ENCODE measurements at regions not wholly inside any gene's neighbourhood (a gene's known extent, or its start where the extent isn't known, plus 50 kb on each side); places are given as distances from the start of the nearest gene placed in this dataset.

DNA sequence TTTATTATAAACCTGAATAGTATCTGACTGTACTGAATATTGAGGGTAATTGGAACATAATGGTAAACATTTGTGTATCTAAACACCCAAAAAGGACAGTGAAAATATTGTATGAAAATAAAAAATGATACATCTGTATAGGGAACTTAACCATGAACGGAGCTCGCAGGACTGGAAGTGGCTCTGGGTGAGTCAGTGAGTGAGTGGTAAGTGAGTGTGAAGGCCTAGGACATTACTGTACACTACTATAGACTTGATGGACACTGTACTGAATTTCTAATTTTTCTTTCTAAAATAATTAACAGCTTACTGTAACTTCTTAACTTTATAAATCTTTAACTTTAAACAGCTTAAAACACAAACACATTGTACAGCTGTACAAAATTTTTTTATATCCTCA is 454.5 kb upstream of the FZD8 start:
- H3K79me1 ChIP-seq (ENCODE audit: low read depth in 1 of 2, low read length in 2 of 2), result no peaks in the 10 kb centered on the region
- H2BK5ac ChIP-seq (ENCODE audit: low read depth, low read length, poor library complexity, severe bottlenecking), result no peak overlapping the region
- no peak overlapping the region for H2AK5ac ChIP-seq (ENCODE audit: low read depth, low read length)
- no peaks in the 10 kb centered on the region for H3K9me3 ChIP-seq (ENCODE audit: control insufficient read depth, insufficient read depth, low read length)
- no peaks in the 10 kb centered on the region for H3K36me3 ChIP-seq (ENCODE audit: control insufficient read depth, insufficient read depth, low read length)
- no peak overlapping the region for H2BK120ac ChIP-seq (ENCODE audit: low read depth, low read length)
- H4K5ac ChIP-seq (ENCODE audit: low read depth, low read length), result no peak overlapping the region
- H3K27ac ChIP-seq (ENCODE audit: insufficient read depth, low read length), result no peak overlapping the region
- H3K56ac ChIP-seq (ENCODE audit: extremely low read depth, insufficient read depth, low read length), result no peak overlapping the region
- dilution Hi-C loops (cut with HindIII; ENCODE audit: low sequenced_read_pairs, unreplicated experiment) (no loop called here), in situ Hi-C loops (cut with MboI; ENCODE audit: low sequenced_read_pairs) (no loop called here), intact Hi-C loops (cut with micrococcal nuclease) (no loop called here)
- peak; percentile 37; the same call in 1 of the 2 replicates for ATAC-seq (ENCODE audit: low read depth)
- TF ChIP-seq FOS (IDR thresholded peaks at IDR 0.05; ENCODE audit: low read depth, low read length) (no peak), MXI1 (IDR thresholded peaks at IDR 0.05; ENCODE audit: borderline replicate concordance, low read depth, low read length) (no peak), RFX5 (IDR thresholded peaks at IDR 0.05; ENCODE audit: low read depth, low read length) (no peak), CHD1 (IDR thresholded peaks at IDR 0.05; ENCODE audit: low read depth, low read length) (no peak)
- TF ChIP-seq, protein P1, sequence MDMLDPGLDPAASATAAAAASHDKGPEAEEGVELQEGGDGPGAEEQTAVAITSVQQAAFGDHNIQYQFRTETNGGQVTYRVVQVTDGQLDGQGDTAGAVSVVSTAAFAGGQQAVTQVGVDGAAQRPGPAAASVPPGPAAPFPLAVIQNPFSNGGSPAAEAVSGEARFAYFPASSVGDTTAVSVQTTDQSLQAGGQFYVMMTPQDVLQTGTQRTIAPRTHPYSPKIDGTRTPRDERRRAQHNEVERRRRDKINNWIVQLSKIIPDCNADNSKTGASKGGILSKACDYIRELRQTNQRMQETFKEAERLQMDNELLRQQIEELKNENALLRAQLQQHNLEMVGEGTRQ (IDR thresholded peaks at IDR 0.05; ENCODE audit: low read depth, low read length), result no peak
- ChIA-PET CTCF (no interaction called here), POLR2A (ENCODE audit: unreplicated experiment) (no interaction called here)
- no peak overlapping the region for H4K8ac ChIP-seq (ENCODE audit: low read depth in 2 of 2, low read length in 2 of 2)
- H2AK9ac ChIP-seq (replicated peaks; ENCODE audit: low read depth, low read length, poor library complexity), result no peak overlapping the region
- H3K27me3 ChIP-seq (ENCODE audit: control insufficient read depth, insufficient read depth, low read length), result no peaks in the 10 kb centered on the region
- peak; percentile 63 for DNase-seq
- H3K14ac ChIP-seq (replicated peaks; ENCODE audit: low read depth, low read length), result no peak overlapping the region
- no peaks in the 10 kb centered on the region for H3K9me1 ChIP-seq (ENCODE audit: insufficient read depth, low read length)
- H3K23ac ChIP-seq (ENCODE audit: low read depth, low read length), result no peak overlapping the region
- H4K91ac ChIP-seq (ENCODE audit: insufficient read depth, low read depth, low read length), result no peak overlapping the region
- no peak overlapping the region for H3K4ac ChIP-seq (ENCODE audit: low read depth, low read length)
- no peak overlapping the region for H2BK20ac ChIP-seq (ENCODE audit: low read depth, low read length)
- H3K4me3 ChIP-seq (ENCODE audit: insufficient read depth, low read depth, low read length), result no peak overlapping the region
- H3K18ac ChIP-seq (ENCODE audit: low read depth, low read length), result no peak overlapping the region
- no peak overlapping the region for H3K4me2 ChIP-seq (ENCODE audit: low read depth, low read length)
- no CpG with 5 or more reads among the region's 2 CpGs for WGBS, 2 experiments (ENCODE audit: extremely low coverage in 2 of 2, insufficient read length in 1 of 2)
- no peak overlapping the region for H3K9ac ChIP-seq (ENCODE audit: low read depth, low read length)
- H2BK15ac ChIP-seq (ENCODE audit: low read depth, low read length), result no peak overlapping the region
- H3K4me1 ChIP-seq (ENCODE audit: control insufficient read depth, insufficient read depth, low read length), result no peaks in the 10 kb centered on the region
- no peak overlapping the region for H2AFZ ChIP-seq (replicated peaks; ENCODE audit: low read length, poor library complexity)
- no peaks in the 10 kb centered on the region for H4K20me1 ChIP-seq (ENCODE audit: insufficient read depth, low read length)
- no TSS peak for BruUV-seq (replicated peaks)

Data from IMR-90 (cell line).